NCI-H510A treated with DMSO at 0.1 percent for 48 hours (cell line): ENCODE measurements at regions not wholly inside any gene's neighbourhood (a gene's known extent, or its start where the extent isn't known, plus 50 kb on each side); places are given as distances from the start of the nearest gene placed in this dataset.
A peak's percentile ranks its signal among the peaks of the same experiment; 100 is the strongest.

Experiments
- DNase-seq: peaks from one replicate; lab custom pipeline; 2025; lab: John Stamatoyannopoulos, UW

- DNase-seq, result peak; percentile 55
Observed at GRCh38 chr13:85665286-85665685, 133.9 kb downstream of the SLITRK6 start.

GRCh38 chr13:85663856-85664255 is 135.4 kb downstream of the SLITRK6 start:
- no peak for DNase-seq

- DNase-seq, result no peak
Observed at GRCh38 chr13:85662186-85662585, 137.0 kb downstream of the SLITRK6 start.

- DNase-seq, result no peak
Observed at GRCh38 chr13:85661675-85662074, 137.5 kb downstream of the SLITRK6 start.

GRCh38 chr13:85659493-85659892 is 139.7 kb downstream of the SLITRK6 start:
- DNase-seq, result no peak

- peak; percentile 54 for DNase-seq
Observed at GRCh38 chr13:85657942-85658341, 141.3 kb downstream of the SLITRK6 start.

GRCh38 chr13:85655040-85655439 is 144.2 kb downstream of the SLITRK6 start:
- no peak for DNase-seq

GRCh38 chr13:85654227-85654626 is 145.0 kb downstream of the SLITRK6 start:
- no peak for DNase-seq

GRCh38 chr13:85653681-85654080 is 145.5 kb downstream of the SLITRK6 start:
- DNase-seq, result no peak

- no peak for DNase-seq
Observed at GRCh38 chr13:85652491-85652890, 146.7 kb downstream of the SLITRK6 start.

- DNase-seq, result no peak
Observed at GRCh38 chr13:85651440-85651839, 147.8 kb downstream of the SLITRK6 start.

- peak; percentile 22 for DNase-seq
Observed at GRCh38 chr13:85650613-85651012, 148.6 kb downstream of the SLITRK6 start.

- DNase-seq, result no peak
Observed at GRCh38 chr13:85640727-85641126, 158.5 kb downstream of the SLITRK6 start.

GRCh38 chr13:85638815-85639393 is 160.3 kb downstream of the SLITRK6 start:
- no peak for DNase-seq

GRCh38 chr13:85638265-85638664 is 161.0 kb downstream of the SLITRK6 start:
- no peak for DNase-seq

- DNase-seq, result no peak
Observed at GRCh38 chr13:85632526-85633195, 166.6 kb downstream of the SLITRK6 start.

GRCh38 chr13:85631801-85632200 is 167.4 kb downstream of the SLITRK6 start:
- no peak for DNase-seq

GRCh38 chr13:85626603-85627002 is 172.6 kb downstream of the SLITRK6 start:
- DNase-seq, result no peak

GRCh38 chr13:85619321-85619720 is 179.9 kb downstream of the SLITRK6 start:
- DNase-seq, result no peak

GRCh38 chr13:85618521-85618920 is 180.7 kb downstream of the SLITRK6 start:
- no peak for DNase-seq

- no peak for DNase-seq
Observed at GRCh38 chr13:85616275-85616674, 182.9 kb downstream of the SLITRK6 start.

- no peak for DNase-seq
Observed at GRCh38 chr13:85615031-85615430, 184.2 kb downstream of the SLITRK6 start.

- no peak for DNase-seq
Observed at GRCh38 chr13:85610024-85610423, 189.2 kb downstream of the SLITRK6 start.

- no peak for DNase-seq
Observed at GRCh38 chr13:85608255-85608829, 190.9 kb downstream of the SLITRK6 start.
